Hepatocyte (in vitro differentiated cells): ENCODE measurements at regions not wholly inside any gene's neighbourhood (a gene's known extent, or its start where the extent isn't known, plus 50 kb on each side); places are given as distances from the start of the nearest gene placed in this dataset.
A peak's percentile ranks its signal among the peaks of the same experiment; 100 is the strongest.

Experiments used
- DNase-seq: peaks from one replicate; pipeline ENCODE4 v3.0.0-alpha.2; 2016; ENCODE audit warnings: low spot score
- H2AFZ ChIP-seq: fragments of 200-600 bp; sonication (generic); 2 replicates; pipeline ENCODE4 v1.6.0; 2016; ENCODE audit warnings: antibody characterized with exemption, mild to moderate bottlenecking
- H3K27ac ChIP-seq: fragments of 200-600 bp; sonication (generic); 2 replicates; pipeline ENCODE4 v1.5.1; 2016; ENCODE audit warnings: mild to moderate bottlenecking
- H3K27me3 ChIP-seq: fragments of 200-600 bp; sonication (generic); 2 replicates; pipeline ENCODE4 v1.6.1; 2016
- H3K36me3 ChIP-seq: fragments of 200-600 bp; sonication (generic); replicated peaks from 2 replicates; pipeline ENCODE4 v1.5.1; 2016; ENCODE audit warnings: low read depth; ENCODE audit not compliant: insufficient read depth
- H3K4me1 ChIP-seq: fragments of 200-600 bp; sonication (generic); 2 replicates; pipeline ENCODE4 v1.5.1; 2016; ENCODE audit warnings: mild to moderate bottlenecking, moderate library complexity; ENCODE audit not compliant: insufficient read depth
- H3K4me2 ChIP-seq: fragments of 200-600 bp; sonication (generic); 2 replicates; pipeline ENCODE4 v1.6.0; 2016
- H3K4me3 ChIP-seq: fragments of 200-600 bp; sonication (generic); 2 replicates; pipeline ENCODE4 v1.5.1; 2016; ENCODE audit warnings: mild to moderate bottlenecking
- H3K79me2 ChIP-seq: fragments of 200-600 bp; sonication (generic); 2 replicates; pipeline ENCODE4 v1.6.0; 2017; ENCODE audit warnings: mild to moderate bottlenecking
- H3K9me2 ChIP-seq: fragments of 200-600 bp; sonication (generic); replicated peaks from 2 replicates; pipeline ENCODE4 v1.6.0; 2017; ENCODE audit warnings: mild to moderate bottlenecking; ENCODE audit not compliant: insufficient read depth
- H3K9me3 ChIP-seq: fragments of 200-600 bp; sonication (generic); 2 replicates; pipeline ENCODE4 v1.5.1; 2016; ENCODE audit warnings: low read depth, mild to moderate bottlenecking
- H4K20me1 ChIP-seq: fragments of 200-600 bp; sonication (generic); 2 replicates; pipeline ENCODE4 v1.6.0; 2016; ENCODE audit warnings: mild to moderate bottlenecking; ENCODE audit not compliant: insufficient read depth, poor library complexity, severe bottlenecking
- CTCF ChIP-seq: fragments of 200-600 bp; sonication (generic); IDR thresholded peaks from 2 replicates; pipeline ENCODE4 v1.5.1; 2016; ENCODE audit warnings: antibody characterized with exemption, mild to moderate bottlenecking; ENCODE audit not compliant: poor library complexity
- EZH2 ChIP-seq: fragments of 200-600 bp; sonication (generic); IDR thresholded peaks from 2 replicates; pipeline ENCODE4 v1.6.1; 2016; ENCODE audit warnings: antibody characterized with exemption, mild to moderate bottlenecking, borderline replicate concordance
- EZH2phosphoT487 ChIP-seq: fragments of 200-600 bp; sonication (generic); IDR thresholded peaks from one replicate; pipeline ENCODE4 v1.6.1; 2018; ENCODE audit warnings: antibody characterized with exemption, mild to moderate bottlenecking, low read depth, moderate library complexity; ENCODE audit not compliant: unreplicated experiment, severe bottlenecking
- WGBS: methylation state at CpG from one replicate; pipeline ENCODE4 v1.1.6; 2016; ENCODE audit warnings: low lambda C conversion rate; ENCODE audit errors: missing lambda C conversion rate; 5-methylcytosine and 5-hydroxymethylcytosine counted together

- H3K79me2 ChIP-seq, result no peaks in the 10 kb centered on the region
- no peaks in the 10 kb centered on the region for H3K36me3 ChIP-seq
- no peak overlapping the region for H2AFZ ChIP-seq
- no peaks in the 10 kb centered on the region for H3K4me1 ChIP-seq
- no peaks in the 10 kb centered on the region for H3K27me3 ChIP-seq
- TF ChIP-seq EZH2 (no peak), EZH2phosphoT487 (no peak), CTCF (no peak)
- no peak overlapping the region for H3K4me3 ChIP-seq
- no peaks in the 10 kb centered on the region for H3K9me3 ChIP-seq
- H3K27ac ChIP-seq, result no peak overlapping the region
- 76% methylated on average over 1 of the region's 1 CpG for WGBS
- H4K20me1 ChIP-seq, result no peaks in the 10 kb centered on the region
- no peak for DNase-seq
- no peaks in the 10 kb centered on the region for H3K9me2 ChIP-seq
- H3K4me2 ChIP-seq, result no peak overlapping the region
Observed at GRCh38 chr13:80035096-80035495, 305.8 kb downstream of the SPRY2 start.

GRCh38 chr13:80033951-80034350 lies 307.0 kb downstream of the SPRY2 start:
- Histone ChIP-seq H3K27ac (no peak overlapping the region), H3K4me3 (no peak overlapping the region), H3K79me2 (no peaks in the 10 kb centered on the region), H3K4me2 (no peak overlapping the region), H3K27me3 (no peaks in the 10 kb centered on the region), H3K4me1 (no peaks in the 10 kb centered on the region), H3K36me3 (no peaks in the 10 kb centered on the region), H3K9me2 (no peaks in the 10 kb centered on the region), H4K20me1 (no peaks in the 10 kb centered on the region), H2AFZ (no peak overlapping the region), H3K9me3 (no peaks in the 10 kb centered on the region)
- 95% methylated on average over 2 of the region's 2 CpGs for WGBS
- no peak for DNase-seq
- no peak for TF ChIP-seq CTCF
- TF ChIP-seq EZH2phosphoT487, result no peak
- TF ChIP-seq EZH2, result no peak

- H3K27ac ChIP-seq, result no peak overlapping the region
- H3K4me2 ChIP-seq, result no peak overlapping the region
- no peak overlapping the region for H3K4me3 ChIP-seq
- no peaks in the 10 kb centered on the region for H3K9me3 ChIP-seq
- no peaks in the 10 kb centered on the region for H3K9me2 ChIP-seq
- DNase-seq, result no peak
- no peaks in the 10 kb centered on the region for H3K27me3 ChIP-seq
- TF ChIP-seq EZH2 (no peak), CTCF (no peak), EZH2phosphoT487 (no peak)
- H3K79me2 ChIP-seq, result no peaks in the 10 kb centered on the region
- H3K4me1 ChIP-seq, result no peaks in the 10 kb centered on the region
- WGBS, result 89% methylated on average over 1 of the region's 1 CpG
- no peak overlapping the region for H2AFZ ChIP-seq
- no peaks in the 10 kb centered on the region for H3K36me3 ChIP-seq
- no peaks in the 10 kb centered on the region for H4K20me1 ChIP-seq
Observed at GRCh38 chr13:80033286-80033685, 307.6 kb downstream of the SPRY2 start.

- Histone ChIP-seq H3K27me3 (no peaks in the 10 kb centered on the region), H3K4me2 (no peak overlapping the region), H3K27ac (no peak overlapping the region), H3K9me2 (no peaks in the 10 kb centered on the region), H3K4me3 (no peak overlapping the region), H3K36me3 (no peaks in the 10 kb centered on the region), H4K20me1 (no peaks in the 10 kb centered on the region), H3K4me1 (no peaks in the 10 kb centered on the region), H3K9me3 (no peaks in the 10 kb centered on the region), H3K79me2 (no peaks in the 10 kb centered on the region), H2AFZ (no peak overlapping the region)
- no peak for DNase-seq
- WGBS, result 55% methylated on average over 3 of the region's 3 CpGs
- no peak for TF ChIP-seq EZH2phosphoT487
- TF ChIP-seq EZH2, result no peak
- peak; percentile 20 for TF ChIP-seq CTCF
Observed at GRCh38 chr13:80030491-80030890, 310.4 kb downstream of the SPRY2 start.
